ENCODE measurements at regions not wholly inside any gene's neighbourhood (a gene's known extent, or its start where the extent isn't known, plus 50 kb on each side); places are given as distances from the start of the nearest gene placed in this dataset.

GRCh38 chr5:71910741-71911140 is 191.7 kb downstream of the CARTPT start:
- H4K20me1 ChIP-seq (ENCODE audit: control insufficient read depth, extremely low read depth, insufficient read depth, low read length), result no peaks in the 10 kb centered on the region
- no peaks in the 10 kb centered on the region for H3K9me3 ChIP-seq (ENCODE audit: control insufficient read depth, low read depth, low read length)
- H3K9ac ChIP-seq (ENCODE audit: control insufficient read depth, extremely low read depth, insufficient read depth, low read length), result no peak overlapping the region
- H3K4me3 ChIP-seq (ENCODE audit: control insufficient read depth in 2 of 3, extremely low read depth in 1 of 3, insufficient read depth in 2 of 3, low read depth in 1 of 3, low read length in 3 of 3), result no peak overlapping the region
- H3K27me3 ChIP-seq (ENCODE audit: control insufficient read depth, extremely low read depth, insufficient read depth, low read length), result no peaks in the 10 kb centered on the region
- H3K79me2 ChIP-seq (ENCODE audit: control insufficient read depth, insufficient read depth, low read length), result no peaks in the 10 kb centered on the region
- no peaks in the 10 kb centered on the region for H3K36me3 ChIP-seq (ENCODE audit: control insufficient read depth in 2 of 2, extremely low read depth in 1 of 2, insufficient read depth in 2 of 2, low read length in 2 of 2)
- H3K27ac ChIP-seq (ENCODE audit: control insufficient read depth, insufficient read depth, low read length), result no peak overlapping the region
- TF ChIP-seq EZH2 (IDR thresholded peaks at IDR 0.05; ENCODE audit: low read length) (no peak), CTCF (optimal IDR thresholded peaks at IDR 0.05 in 1 of 3, IDR thresholded peaks at IDR 0.05 in 1 of 3, conservative IDR thresholded peaks at IDR 0.05 in 1 of 3; ENCODE audit: extremely low read depth in 1 of 3, insufficient read depth in 2 of 3, low read length in 3 of 3) (no peak)
- DNase-seq (ENCODE audit: low read depth, low spot score) (no peak), FAIRE-seq (no peak)
- dilution Hi-C loops (cut with MboI; ENCODE audit: extremely low pct_ligation_motif_present, low sequenced_read_pairs), result no loop called here
- no peak overlapping the region for H3K4me2 ChIP-seq (ENCODE audit: control insufficient read depth, extremely low read depth, insufficient read depth, low read depth, low read length)
- peaks cover 17% of the 10 kb centered on the region for H3K4me1 ChIP-seq (ENCODE audit: control insufficient read depth, extremely low read depth, insufficient read depth, low read length)
- no peak overlapping the region for H2AFZ ChIP-seq (ENCODE audit: control insufficient read depth, low read length)
- H3K9me1 ChIP-seq (ENCODE audit: control insufficient read depth, extremely low read depth, insufficient read depth, low read length), result no peaks in the 10 kb centered on the region

DNA sequence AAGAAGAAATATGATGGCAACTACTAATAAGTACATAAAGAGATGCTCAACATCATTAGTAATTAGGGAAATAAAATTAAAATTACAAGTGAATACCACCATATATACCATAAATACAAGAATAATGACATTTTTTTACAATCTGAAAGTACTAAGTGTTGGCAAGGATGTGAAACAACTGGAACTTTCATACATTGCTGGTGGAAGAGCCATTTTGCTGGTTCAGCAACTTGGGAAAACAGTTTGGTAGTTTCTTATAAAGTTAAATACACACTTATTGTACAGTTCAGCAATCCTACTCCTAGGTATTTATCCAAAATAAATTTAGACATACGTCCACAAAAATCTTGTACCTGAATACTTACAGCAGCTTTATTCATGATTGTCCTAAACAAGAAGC is 192.9 kb downstream of the CARTPT start:
- dilution Hi-C loops (cut with MboI; ENCODE audit: extremely low pct_ligation_motif_present, low sequenced_read_pairs), result no loop called here
- no peak overlapping the region for H3K4me2 ChIP-seq (ENCODE audit: control insufficient read depth, extremely low read depth, insufficient read depth, low read depth, low read length)
- FAIRE-seq (no peak), DNase-seq (ENCODE audit: low read depth, low spot score) (no peak)
- TF ChIP-seq EZH2 (IDR thresholded peaks at IDR 0.05; ENCODE audit: low read length), result no peak
- no peak for TF ChIP-seq CTCF (optimal IDR thresholded peaks at IDR 0.05 in 1 of 3, IDR thresholded peaks at IDR 0.05 in 1 of 3, conservative IDR thresholded peaks at IDR 0.05 in 1 of 3; ENCODE audit: extremely low read depth in 1 of 3, insufficient read depth in 2 of 3, low read length in 3 of 3)
- H3K9me1 ChIP-seq (ENCODE audit: control insufficient read depth, extremely low read depth, insufficient read depth, low read length), result no peaks in the 10 kb centered on the region
- no peaks in the 10 kb centered on the region for H4K20me1 ChIP-seq (ENCODE audit: control insufficient read depth, extremely low read depth, insufficient read depth, low read length)
- H3K4me3 ChIP-seq (ENCODE audit: control insufficient read depth in 2 of 3, extremely low read depth in 1 of 3, insufficient read depth in 2 of 3, low read depth in 1 of 3, low read length in 3 of 3), result no peak overlapping the region
- no peaks in the 10 kb centered on the region for H3K27me3 ChIP-seq (ENCODE audit: control insufficient read depth, extremely low read depth, insufficient read depth, low read length)
- no peak overlapping the region for H3K9ac ChIP-seq (ENCODE audit: control insufficient read depth, extremely low read depth, insufficient read depth, low read length)
- no peaks in the 10 kb centered on the region for H3K79me2 ChIP-seq (ENCODE audit: control insufficient read depth, insufficient read depth, low read length)
- no peak overlapping the region for H2AFZ ChIP-seq (ENCODE audit: control insufficient read depth, low read length)
- H3K27ac ChIP-seq (ENCODE audit: control insufficient read depth, insufficient read depth, low read length), result no peak overlapping the region
- H3K36me3 ChIP-seq (ENCODE audit: control insufficient read depth in 2 of 2, extremely low read depth in 1 of 2, insufficient read depth in 2 of 2, low read length in 2 of 2), result no peaks in the 10 kb centered on the region
- H3K4me1 ChIP-seq (ENCODE audit: control insufficient read depth, extremely low read depth, insufficient read depth, low read length), result peaks cover 8% of the 10 kb centered on the region
- no peaks in the 10 kb centered on the region for H3K9me3 ChIP-seq (ENCODE audit: control insufficient read depth, low read depth, low read length)
